ENCODE measurements at regions not wholly inside any gene's neighbourhood (a gene's known extent, or its start where the extent isn't known, plus 50 kb on each side); places are given as distances from the start of the nearest gene placed in this dataset.

GRCh38 chr20:24817351-24817750 is 131.7 kb upstream of the CST7 start:
- DNase-seq: no peak

GRCh38 chr20:24818056-24818455 is 131.0 kb upstream of the CST7 start:
- DNase-seq: no peak

GRCh38 chr20:24819331-24819965 is 129.6 kb upstream of the CST7 start:
- DNase-seq: no peak

GRCh38 chr20:24820345-24820744 is 128.7 kb upstream of the CST7 start:
- no peak for DNase-seq

GRCh38 chr20:24821391-24821790 is 127.7 kb upstream of the CST7 start:
- no peak for DNase-seq

- no peak for DNase-seq
These were observed 125.8 kb upstream of the CST7 start for GRCh38 chr20:24823176-24823784.

- DNase-seq: no peak
These were observed 124.9 kb upstream of the CST7 start for GRCh38 chr20:24823989-24824693.

- no peak for DNase-seq
These were observed 123.5 kb upstream of the CST7 start for GRCh38 chr20:24825591-24825990.

GRCh38 chr20:24827603-24828295 is 121.3 kb upstream of the CST7 start:
- DNase-seq: no peak

GRCh38 chr20:24828992-24829648 is 119.9 kb upstream of the CST7 start:
- no peak for DNase-seq

- DNase-seq: no peak
These were observed 119.3 kb upstream of the CST7 start for GRCh38 chr20:24829649-24830370.

GRCh38 chr20:24830649-24831048 is 118.4 kb upstream of the CST7 start:
- DNase-seq: no peak

GRCh38 chr20:24831232-24831631 is 117.8 kb upstream of the CST7 start:
- DNase-seq: no peak

- DNase-seq: no peak
These were observed 116.6 kb upstream of the CST7 start for GRCh38 chr20:24832518-24832917.

GRCh38 chr20:24833592-24833991 is 115.5 kb upstream of the CST7 start:
- DNase-seq: no peak

- no peak for DNase-seq
These were observed 114.8 kb upstream of the CST7 start for GRCh38 chr20:24834310-24834709.

- DNase-seq: no peak
These were observed 113.9 kb upstream of the CST7 start for GRCh38 chr20:24835195-24835594.

GRCh38 chr20:24836041-24836533 is 113.0 kb upstream of the CST7 start:
- no peak for DNase-seq

- no peak for DNase-seq
These were observed 112.3 kb upstream of the CST7 start for GRCh38 chr20:24836661-24837299.

GRCh38 chr20:24837781-24838450 is 111.2 kb upstream of the CST7 start:
- DNase-seq: no peak
